Spinal cord (tissue), 9 donors: ENCODE measurements at regions not wholly inside any gene's neighbourhood (a gene's known extent, or its start where the extent isn't known, plus 50 kb on each side); places are given as distances from the start of the nearest gene placed in this dataset.

ENCODE experiments used
- DNase-seq, 6 donors: peaks; one replicate each; pipeline versions ENCODE4 v3.0.0 to v3.0.0-alpha.2; 2013 to 2015; ENCODE audit warnings: low spot score in 6 of 6, low read depth in 4 of 6
- H3K27ac ChIP-seq: one replicate; pipeline ENCODE4 v1.5.1; 2013; ENCODE audit warnings: low read depth, low read length, control low read depth
- H3K27me3 ChIP-seq: one replicate; pipeline ENCODE4 v1.6.1; 2013; ENCODE audit warnings: low read length; ENCODE audit not compliant: control insufficient read depth, insufficient read depth
- H3K36me3 ChIP-seq: one replicate; pipeline ENCODE4 v1.6.1; 2013; ENCODE audit warnings: low read length; ENCODE audit not compliant: control insufficient read depth, insufficient read depth
- H3K4me1 ChIP-seq: one replicate; pipeline ENCODE4 v1.6.1; 2013; ENCODE audit warnings: low read length; ENCODE audit not compliant: control insufficient read depth, insufficient read depth
- H3K4me3 ChIP-seq: one replicate; pipeline ENCODE4 v1.5.1; 2013; ENCODE audit warnings: low read depth, low read length, control low read depth
- H3K9me3 ChIP-seq: one replicate; pipeline ENCODE4 v1.6.1; 2013; ENCODE audit warnings: low read length; ENCODE audit not compliant: control insufficient read depth, insufficient read depth
- WGBS: methylation state at CpG from one replicate; pipeline ENCODE4 v1.1.5; 2013; ENCODE audit warnings: missing lambda C conversion rate; ENCODE audit not compliant: insufficient coverage; 5-methylcytosine and 5-hydroxymethylcytosine counted together
- donor health status: healthy.

DNA sequence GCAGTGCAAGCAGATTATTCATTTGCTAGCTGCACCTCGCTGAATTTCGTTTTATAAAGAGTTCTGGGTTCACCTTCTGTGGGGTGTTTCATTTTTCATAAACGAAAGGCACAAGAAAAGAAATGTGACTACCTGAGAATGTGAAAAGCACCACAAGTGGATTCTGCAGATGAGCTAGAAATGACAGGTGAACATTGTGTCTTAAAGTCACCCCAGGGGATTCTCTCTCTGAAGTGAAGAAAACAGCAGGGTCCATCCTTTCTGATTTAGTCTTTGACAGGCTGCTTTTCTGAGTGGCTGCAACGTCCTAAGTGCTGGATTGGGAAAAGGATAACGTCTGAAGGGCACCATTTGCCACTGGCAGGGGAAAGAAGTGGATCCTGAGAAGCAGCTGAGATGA is 469.3 kb downstream of the SPATA31D1 start:
- Histone ChIP-seq H3K27ac (no peak overlapping the region), H3K9me3 (no peaks in the 10 kb centered on the region), H3K4me1 (no peaks in the 10 kb centered on the region), H3K27me3 (no peaks in the 10 kb centered on the region), H3K4me3 (no peak overlapping the region), H3K36me3 (no peaks in the 10 kb centered on the region)
- 66% methylated on average over 5 of the region's 5 CpGs for WGBS
- DNase-seq = peak in 1 of 6 donors; percentile 38

DNA sequence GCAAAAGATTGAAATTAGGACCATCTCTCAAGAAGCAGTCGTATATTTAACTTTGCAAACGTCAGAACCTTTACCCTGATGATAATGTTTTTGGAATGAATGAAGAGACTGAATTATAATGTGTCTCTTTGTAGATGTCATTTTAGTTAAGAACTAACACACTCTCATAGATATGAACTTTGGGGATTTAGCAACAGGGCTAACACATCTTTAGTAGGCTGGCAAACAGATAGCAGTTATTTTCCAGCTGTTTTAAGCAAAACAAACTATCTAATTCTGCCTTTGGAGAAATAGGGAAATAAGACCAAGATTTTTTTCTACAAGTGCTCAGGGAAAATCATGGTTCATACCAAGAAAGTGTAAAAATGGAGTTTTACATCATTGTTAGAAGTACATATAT is 469.7 kb downstream of the SPATA31D1 start:
- H3K4me3 ChIP-seq = no peak overlapping the region
- no peaks in the 10 kb centered on the region for H3K36me3 ChIP-seq
- no peaks in the 10 kb centered on the region for H3K27me3 ChIP-seq
- DNase-seq = no peak
- H3K27ac ChIP-seq = no peak overlapping the region
- no CpG with 5 or more reads among the region's 2 CpGs for whole genome bisulfite sequencing
- no peaks in the 10 kb centered on the region for H3K9me3 ChIP-seq
- no peaks in the 10 kb centered on the region for H3K4me1 ChIP-seq

DNA sequence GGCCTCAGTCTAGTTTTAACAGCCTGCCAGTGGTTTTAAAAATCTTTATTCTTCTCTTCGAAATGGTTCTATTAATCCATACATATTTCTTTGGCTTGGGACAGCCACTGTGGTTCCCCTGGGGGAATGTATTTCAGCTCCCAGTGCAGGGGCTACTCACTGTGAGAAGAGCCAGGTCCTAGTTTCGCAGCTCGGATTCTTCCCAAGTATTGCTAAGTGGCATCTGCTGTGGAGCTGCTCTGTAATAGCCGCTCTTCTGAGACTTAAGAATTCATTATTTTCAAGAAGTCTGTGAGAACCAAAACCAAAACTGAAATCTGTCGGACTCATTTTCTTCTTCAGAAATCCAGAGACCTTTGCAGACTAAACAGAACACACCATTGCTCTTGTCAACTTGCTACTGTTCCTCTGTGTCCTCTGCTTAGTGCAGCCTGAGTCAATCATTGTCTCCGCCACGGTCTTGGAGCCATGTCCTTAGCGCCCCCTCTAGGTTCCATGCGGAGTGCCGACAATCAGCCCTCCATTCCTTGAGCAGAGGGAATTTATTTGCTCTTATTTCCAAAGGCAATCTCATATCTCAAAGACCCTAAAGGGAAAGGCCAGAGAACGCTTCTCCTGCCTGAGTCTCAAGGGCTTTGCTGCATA is 478.2 kb downstream of the SPATA31D1 start:
- peak in 1 of 6 donors; percentile 16 for DNase-seq
- no peaks in the 10 kb centered on the region for H3K27me3 ChIP-seq
- no peaks in the 10 kb centered on the region for H3K4me1 ChIP-seq
- no peak overlapping the region for H3K4me3 ChIP-seq
- no peak overlapping the region for H3K27ac ChIP-seq
- H3K9me3 ChIP-seq = no peaks in the 10 kb centered on the region
- no peaks in the 10 kb centered on the region for H3K36me3 ChIP-seq
- WGBS = 63% methylated on average over 9 of the region's 11 CpGs

DNA sequence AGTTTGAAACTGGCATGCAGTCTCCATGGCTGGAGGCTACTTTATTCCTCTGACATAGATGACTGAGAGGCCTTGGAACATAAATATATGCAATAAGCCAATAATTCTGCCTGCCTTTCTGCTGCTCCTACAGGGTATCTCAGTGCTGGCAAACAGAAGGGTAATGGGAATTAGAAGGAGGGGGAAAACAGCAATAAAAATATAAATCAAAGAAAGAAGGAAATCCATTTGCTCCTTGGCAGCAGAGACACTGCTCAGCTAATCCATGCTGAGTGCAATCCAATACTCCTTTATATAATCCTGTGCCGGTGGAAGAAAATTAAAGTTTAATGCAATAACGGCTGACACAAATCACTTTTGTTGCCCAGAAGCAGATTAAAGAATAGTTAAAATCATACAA is 478.9 kb downstream of the SPATA31D1 start:
- Histone ChIP-seq H3K27me3 (no peaks in the 10 kb centered on the region), H3K9me3 (no peaks in the 10 kb centered on the region), H3K4me1 (no peaks in the 10 kb centered on the region), H3K27ac (no peak overlapping the region), H3K4me3 (no peak overlapping the region), H3K36me3 (no peaks in the 10 kb centered on the region)
- WGBS = no CpG with 5 or more reads among the region's 2 CpGs
- peak in 2 of 6 donors; percentile 28 to 83 for DNase-seq

DNA sequence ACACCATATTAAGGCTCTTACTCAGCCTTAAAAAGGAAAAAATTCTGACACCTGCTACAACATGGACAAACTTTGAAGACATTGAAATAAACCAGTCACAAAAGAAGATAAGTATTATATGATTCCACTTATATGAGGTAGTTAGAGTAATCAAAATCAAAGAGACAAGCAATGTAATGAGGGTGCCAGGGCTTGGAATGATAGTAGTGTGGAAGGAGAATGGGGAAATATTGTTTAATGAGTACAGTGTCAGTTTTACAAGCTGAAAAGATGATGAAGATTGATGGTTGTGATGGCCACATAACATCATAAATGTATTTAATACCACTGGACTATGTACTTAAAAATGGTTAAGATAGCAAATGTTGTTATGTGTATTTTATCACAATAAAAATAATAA is 485.7 kb downstream of the SPATA31D1 start:
- H3K27me3 ChIP-seq = no peaks in the 10 kb centered on the region
- no peaks in the 10 kb centered on the region for H3K36me3 ChIP-seq
- no peaks in the 10 kb centered on the region for H3K9me3 ChIP-seq
- DNase-seq = no peak
- H3K4me3 ChIP-seq = no peak overlapping the region
- H3K4me1 ChIP-seq = no peaks in the 10 kb centered on the region
- no peak overlapping the region for H3K27ac ChIP-seq

DNA sequence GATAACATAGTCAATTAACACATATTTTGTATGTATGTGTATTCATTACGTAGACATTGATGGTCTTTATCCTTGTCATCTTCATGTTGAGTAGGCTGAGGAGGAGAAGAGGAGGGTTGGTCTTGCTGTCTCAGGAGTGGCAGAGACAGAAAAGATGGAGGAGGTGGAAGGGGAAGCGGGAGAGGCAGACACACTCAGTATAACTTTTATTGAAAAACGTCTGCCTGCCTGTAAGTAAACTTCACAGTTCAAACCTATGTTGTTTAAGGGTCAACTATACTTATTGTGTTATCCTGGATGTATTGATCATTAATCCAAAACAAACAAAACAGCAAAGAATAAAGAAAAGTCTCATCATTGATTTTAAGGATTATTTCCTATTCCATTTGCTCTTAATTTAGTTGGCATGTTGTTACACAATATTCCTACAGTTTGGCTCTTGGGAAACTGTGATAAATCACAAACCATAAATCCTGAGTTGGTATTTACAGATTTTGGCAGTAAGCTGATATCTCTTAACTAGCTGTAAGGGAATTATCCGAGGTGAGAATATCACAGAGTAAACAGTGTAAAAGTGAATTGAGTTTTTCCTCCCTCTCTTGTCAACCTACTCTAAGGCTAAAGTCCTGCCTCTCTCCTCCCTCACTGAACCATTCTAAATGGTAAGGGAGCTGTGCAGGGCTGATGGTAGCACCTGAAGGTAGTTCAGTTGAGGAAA is 487.2 kb downstream of the SPATA31D1 start:
- Histone ChIP-seq H3K4me1 (no peaks in the 10 kb centered on the region), H3K27me3 (no peaks in the 10 kb centered on the region), H3K36me3 (no peaks in the 10 kb centered on the region), H3K9me3 (no peaks in the 10 kb centered on the region), H3K27ac (no peak overlapping the region), H3K4me3 (no peak overlapping the region)
- DNase-seq = peak in 1 of 6 donors; percentile 24
- no CpG with 5 or more reads among the region's 4 CpGs for WGBS

DNA sequence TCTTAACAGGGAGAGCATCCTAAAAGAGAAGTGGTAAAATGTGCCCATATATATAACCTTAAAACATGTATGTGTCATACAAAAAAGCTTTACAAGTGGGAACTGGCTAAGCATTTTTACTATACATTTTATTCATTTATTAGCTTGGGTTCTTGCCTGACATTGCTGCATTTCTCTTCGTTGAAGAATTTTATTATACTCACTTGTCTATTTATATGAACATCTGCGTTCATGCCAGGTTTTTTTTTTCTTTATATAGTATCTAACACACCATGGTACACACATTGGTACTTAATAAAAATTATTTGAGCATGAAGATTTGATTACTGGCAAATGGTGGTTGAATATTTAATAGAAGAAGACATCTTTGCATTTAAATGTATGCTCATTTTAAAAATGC is 492.3 kb downstream of the SPATA31D1 start:
- H3K27ac ChIP-seq = no peak overlapping the region
- no CpG with 5 or more reads among the region's 2 CpGs for WGBS
- no peak overlapping the region for H3K4me3 ChIP-seq
- peak in 1 of 6 donors; percentile 56 for DNase-seq
- H3K4me1 ChIP-seq = no peaks in the 10 kb centered on the region
- H3K9me3 ChIP-seq = peaks cover 1% of the 10 kb centered on the region
- H3K36me3 ChIP-seq = no peaks in the 10 kb centered on the region
- no peaks in the 10 kb centered on the region for H3K27me3 ChIP-seq

DNA sequence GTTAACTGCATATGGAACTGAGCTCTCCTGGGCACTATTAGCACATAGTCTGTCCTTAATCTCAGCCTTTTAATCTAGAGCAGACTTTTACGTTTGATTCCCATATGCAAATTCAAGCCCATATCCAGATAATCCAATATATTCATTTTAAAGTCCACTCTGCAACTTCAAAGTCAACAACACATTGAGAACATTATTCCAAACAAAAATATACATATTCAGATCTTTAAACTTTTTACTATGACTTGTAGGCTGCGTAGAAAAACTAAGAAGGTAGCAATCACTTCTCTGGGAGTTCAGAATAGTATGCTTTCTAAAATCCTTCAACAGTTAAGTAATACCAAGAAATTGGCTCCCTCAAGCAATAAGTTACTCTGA is 499.4 kb downstream of the SPATA31D1 start:
- no peak overlapping the region for H3K4me3 ChIP-seq
- WGBS = 75% methylated on average over 1 of the region's 2 CpGs
- DNase-seq = no peak
- no peaks in the 10 kb centered on the region for H3K4me1 ChIP-seq
- peaks cover 1% of the 10 kb centered on the region for H3K9me3 ChIP-seq
- no peaks in the 10 kb centered on the region for H3K27me3 ChIP-seq
- peak overlapping the region; percentile 74 for H3K27ac ChIP-seq
- H3K36me3 ChIP-seq = no peaks in the 10 kb centered on the region

DNA sequence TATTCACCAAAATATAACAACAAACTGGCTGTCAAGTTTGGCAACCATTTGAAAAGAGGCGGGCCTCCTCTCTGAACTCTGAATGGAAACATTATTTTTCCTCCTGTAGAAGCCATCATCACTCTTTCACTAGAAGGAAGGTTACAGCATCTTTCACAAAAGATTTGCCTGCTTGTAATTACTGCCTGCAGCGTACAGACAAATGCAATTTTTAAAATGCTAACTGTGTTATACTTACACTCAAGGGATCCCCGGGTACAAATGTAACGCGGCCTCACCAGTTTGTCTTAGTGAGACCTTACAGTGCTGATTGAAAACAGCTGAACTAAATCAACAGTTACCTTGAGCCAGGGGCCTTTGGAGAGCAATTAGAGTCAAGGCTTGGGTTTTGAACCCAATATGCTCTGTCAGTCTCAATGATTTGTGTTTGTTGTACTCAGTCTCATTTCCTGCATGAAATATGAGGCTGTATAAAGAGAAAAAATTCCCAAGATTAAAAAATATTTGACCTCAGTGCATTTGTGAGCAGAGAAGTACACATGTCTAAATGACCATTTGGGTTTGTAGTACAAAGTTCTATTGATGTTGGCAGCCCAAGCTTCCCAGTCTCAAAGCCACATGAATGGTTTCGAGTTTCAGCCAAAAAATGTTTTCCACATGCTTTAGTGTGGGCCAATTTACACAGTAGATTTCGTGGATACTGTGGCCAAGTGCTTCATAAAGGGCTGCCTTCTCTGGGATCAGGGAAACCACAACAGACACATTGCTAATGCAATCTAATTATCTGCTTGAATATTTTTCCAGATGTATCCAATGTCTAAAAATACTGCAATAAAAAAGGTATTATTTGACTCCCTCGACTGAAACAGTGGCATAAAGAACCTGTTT is 500.0 kb downstream of the SPATA31D1 start:
- Histone ChIP-seq H3K36me3 (no peaks in the 10 kb centered on the region), H3K27me3 (no peaks in the 10 kb centered on the region), H3K4me3 (no peak overlapping the region), H3K4me1 (no peaks in the 10 kb centered on the region), H3K27ac (peak overlapping the region; percentile 74), H3K9me3 (peaks cover 1% of the 10 kb centered on the region)
- 17% methylated on average over 1 of the region's 8 CpGs for WGBS
- DNase-seq = peak in 3 of 6 donors; percentile 67 to 88 (median 70)
